ENCODE measurements at regions not wholly inside any gene's neighbourhood (a gene's known extent, or its start where the extent isn't known, plus 50 kb on each side); places are given as distances from the start of the nearest gene placed in this dataset.

- in situ Hi-C loops (cut with HindIII; ENCODE audit: low pct_ligation_motif_present, low pct_unique_long_range_greater_than_20kb, low sequenced_read_pairs), result no loop called here
- no peak for DNase-seq
Measured at GRCh38 chr1:36625253-36625934, 142.7 kb upstream of the CSF3R start.

GRCh38 chr1:36624466-36624865, 141.8 kb upstream of the CSF3R start:
- DNase-seq, result no peak
- in situ Hi-C loops (cut with HindIII; ENCODE audit: low pct_ligation_motif_present, low pct_unique_long_range_greater_than_20kb, low sequenced_read_pairs), result no loop called here

- in situ Hi-C loops (cut with HindIII; ENCODE audit: low pct_ligation_motif_present, low pct_unique_long_range_greater_than_20kb, low sequenced_read_pairs), result no loop called here
- DNase-seq, result peak; percentile 35
Measured at GRCh38 chr1:36622741-36623648, 140.3 kb upstream of the CSF3R start.

- in situ Hi-C loops (cut with HindIII; ENCODE audit: low pct_ligation_motif_present, low pct_unique_long_range_greater_than_20kb, low sequenced_read_pairs), result no loop called here
- DNase-seq, result no peak
Measured at GRCh38 chr1:36621531-36621930, 138.8 kb upstream of the CSF3R start.

- no peak for DNase-seq
- in situ Hi-C loops (cut with HindIII; ENCODE audit: low pct_ligation_motif_present, low pct_unique_long_range_greater_than_20kb, low sequenced_read_pairs), result no loop called here
Measured at GRCh38 chr1:36620142-36620541, 137.4 kb upstream of the CSF3R start.

GRCh38 chr1:36614991-36615390, 132.3 kb upstream of the CSF3R start:
- in situ Hi-C loops (cut with HindIII; ENCODE audit: low pct_ligation_motif_present, low pct_unique_long_range_greater_than_20kb, low sequenced_read_pairs), result no loop called here
- DNase-seq, result no peak

GRCh38 chr1:36614571-36614970, 131.9 kb upstream of the CSF3R start:
- in situ Hi-C loops (cut with HindIII; ENCODE audit: low pct_ligation_motif_present, low pct_unique_long_range_greater_than_20kb, low sequenced_read_pairs), result no loop called here
- DNase-seq, result no peak

- DNase-seq, result no peak
Measured at GRCh38 chr1:36613721-36614120, 131.0 kb upstream of the CSF3R start.

GRCh38 chr1:36612881-36613280, 130.2 kb upstream of the CSF3R start:
- in situ Hi-C loops (cut with HindIII; ENCODE audit: low pct_ligation_motif_present, low pct_unique_long_range_greater_than_20kb, low sequenced_read_pairs), result no loop called here
- no peak for DNase-seq

More at GRCh38 chr1:36613721-36614120, 131.0 kb upstream of the CSF3R start:
- in situ Hi-C loops (cut with HindIII; ENCODE audit: low pct_ligation_motif_present, low pct_unique_long_range_greater_than_20kb, low sequenced_read_pairs), result no loop called here

- in situ Hi-C loops (cut with HindIII; ENCODE audit: low pct_ligation_motif_present, low pct_unique_long_range_greater_than_20kb, low sequenced_read_pairs), result no loop called here
- DNase-seq, result no peak
Measured at GRCh38 chr1:36612121-36612520, 129.4 kb upstream of the CSF3R start.

GRCh38 chr1:36609241-36610027, 126.7 kb upstream of the CSF3R start:
- in situ Hi-C loops (cut with HindIII; ENCODE audit: low pct_ligation_motif_present, low pct_unique_long_range_greater_than_20kb, low sequenced_read_pairs), result no loop called here

GRCh38 chr1:36608272-36608671, 125.6 kb upstream of the CSF3R start:
- no peak for DNase-seq
- in situ Hi-C loops (cut with HindIII; ENCODE audit: low pct_ligation_motif_present, low pct_unique_long_range_greater_than_20kb, low sequenced_read_pairs), result no loop called here

More at GRCh38 chr1:36609241-36610027, 126.7 kb upstream of the CSF3R start:
- peak; percentile 65 for DNase-seq

- DNase-seq, result no peak
- in situ Hi-C loops (cut with HindIII; ENCODE audit: low pct_ligation_motif_present, low pct_unique_long_range_greater_than_20kb, low sequenced_read_pairs), result no loop called here
Measured at GRCh38 chr1:36607263-36607651, 124.5 kb upstream of the CSF3R start.

GRCh38 chr1:36606641-36607262, 124.0 kb upstream of the CSF3R start:
- no peak for DNase-seq
- in situ Hi-C loops (cut with HindIII; ENCODE audit: low pct_ligation_motif_present, low pct_unique_long_range_greater_than_20kb, low sequenced_read_pairs), result no loop called here

GRCh38 chr1:36605942-36606640, 123.4 kb upstream of the CSF3R start:
- in situ Hi-C loops (cut with HindIII; ENCODE audit: low pct_ligation_motif_present, low pct_unique_long_range_greater_than_20kb, low sequenced_read_pairs), result no loop called here
- DNase-seq, result no peak

GRCh38 chr1:36603461-36603860, 120.7 kb upstream of the CSF3R start:
- in situ Hi-C loops (cut with HindIII; ENCODE audit: low pct_ligation_motif_present, low pct_unique_long_range_greater_than_20kb, low sequenced_read_pairs), result no loop called here

GRCh38 chr1:36602184-36602583, 119.5 kb upstream of the CSF3R start:
- DNase-seq, result no peak
- in situ Hi-C loops (cut with HindIII; ENCODE audit: low pct_ligation_motif_present, low pct_unique_long_range_greater_than_20kb, low sequenced_read_pairs), result no loop called here

More at GRCh38 chr1:36603461-36603860, 120.7 kb upstream of the CSF3R start:
- no peak for DNase-seq

GRCh38 chr1:36599828-36600227, 117.1 kb upstream of the CSF3R start:
- DNase-seq, result no peak
- in situ Hi-C loops (cut with HindIII; ENCODE audit: low pct_ligation_motif_present, low pct_unique_long_range_greater_than_20kb, low sequenced_read_pairs), result no loop called here
